WTC11 (cell line): ENCODE measurements at regions not wholly inside any gene's neighbourhood (a gene's known extent, or its start where the extent isn't known, plus 50 kb on each side); places are given as distances from the start of the nearest gene placed in this dataset.
"Not testable (repeated sequence)": the region's sequence is repeated elsewhere in the genome, so short reads cannot be mapped to it uniquely, and the experiment has no call there.

ENCODE experiments used
- AR ChIP-seq: fragments of 250-450 bp; sonication (Bioruptor Pico); IDR thresholded peaks from 2 replicates; pipeline ENCODE4 v1.9.0; 2021; ENCODE audit warnings: mild to moderate bottlenecking
- E2F4 ChIP-seq: sonication (generic); formaldehyde crosslinking; IDR thresholded peaks from 2 replicates; pipeline ENCODE4 v1.8.1; 2022; ENCODE audit warnings: low read depth, mild to moderate bottlenecking, moderate library complexity, missing genetic modification reagents, borderline replicate concordance
- ELF4 ChIP-seq: sonication (generic); formaldehyde crosslinking; IDR thresholded peaks from 2 replicates; pipeline ENCODE4 v1.8.1; 2022; ENCODE audit warnings: low read depth, mild to moderate bottlenecking, moderate library complexity, missing genetic modification reagents
- USF2 ChIP-seq: sonication (generic); formaldehyde crosslinking; IDR thresholded peaks from 2 replicates; pipeline ENCODE4 v1.8.1; 2023; ENCODE audit warnings: mild to moderate bottlenecking, missing genetic modification reagents, moderate library complexity

- not testable (repeated sequence) for TF ChIP-seq ELF4 (CRISPR knock-in tag); AR (CRISPR knock-in tag); USF2; E2F4
Observed at GRCh38 chr5:56628616-56629015, 186.7 kb upstream of the MAP3K1 start.
